ENCODE measurements at regions not wholly inside any gene's neighbourhood (a gene's known extent, or its start where the extent isn't known, plus 50 kb on each side); places are given as distances from the start of the nearest gene placed in this dataset.

DNA sequence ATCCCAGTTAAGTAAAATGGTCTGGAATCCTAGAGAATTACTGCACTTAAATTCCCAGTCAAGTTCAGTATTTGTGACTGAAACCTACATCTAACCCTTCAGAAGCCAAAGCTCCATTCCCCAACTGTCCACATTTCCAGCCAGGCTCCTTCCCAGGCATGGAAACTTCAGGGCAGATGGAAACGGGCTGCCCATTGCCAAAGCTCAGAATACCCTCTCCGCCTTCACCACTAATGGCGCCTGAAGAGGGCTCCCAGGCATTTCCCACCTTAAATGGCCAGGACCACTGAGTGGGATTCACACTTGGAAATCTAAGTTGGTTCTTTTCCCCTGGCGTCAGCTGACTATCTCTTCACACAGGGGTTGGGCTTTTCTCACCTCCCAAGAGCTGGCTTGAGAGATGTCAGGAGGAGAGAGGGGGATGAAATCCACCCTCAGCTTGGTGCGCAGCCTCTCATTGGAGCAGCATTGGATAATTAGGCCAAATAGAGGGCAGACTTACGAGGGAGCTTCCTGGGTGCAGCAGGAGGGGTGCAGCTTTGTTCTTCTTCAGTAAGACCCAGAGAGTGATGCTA lies 82.9 kb downstream of the ANKRD60 start:
- H3K4me3 ChIP-seq (ENCODE audit: low read length): no peak overlapping the region
- DNase-seq (ENCODE audit: low read depth): no peak
- TF ChIP-seq, protein P1, sequence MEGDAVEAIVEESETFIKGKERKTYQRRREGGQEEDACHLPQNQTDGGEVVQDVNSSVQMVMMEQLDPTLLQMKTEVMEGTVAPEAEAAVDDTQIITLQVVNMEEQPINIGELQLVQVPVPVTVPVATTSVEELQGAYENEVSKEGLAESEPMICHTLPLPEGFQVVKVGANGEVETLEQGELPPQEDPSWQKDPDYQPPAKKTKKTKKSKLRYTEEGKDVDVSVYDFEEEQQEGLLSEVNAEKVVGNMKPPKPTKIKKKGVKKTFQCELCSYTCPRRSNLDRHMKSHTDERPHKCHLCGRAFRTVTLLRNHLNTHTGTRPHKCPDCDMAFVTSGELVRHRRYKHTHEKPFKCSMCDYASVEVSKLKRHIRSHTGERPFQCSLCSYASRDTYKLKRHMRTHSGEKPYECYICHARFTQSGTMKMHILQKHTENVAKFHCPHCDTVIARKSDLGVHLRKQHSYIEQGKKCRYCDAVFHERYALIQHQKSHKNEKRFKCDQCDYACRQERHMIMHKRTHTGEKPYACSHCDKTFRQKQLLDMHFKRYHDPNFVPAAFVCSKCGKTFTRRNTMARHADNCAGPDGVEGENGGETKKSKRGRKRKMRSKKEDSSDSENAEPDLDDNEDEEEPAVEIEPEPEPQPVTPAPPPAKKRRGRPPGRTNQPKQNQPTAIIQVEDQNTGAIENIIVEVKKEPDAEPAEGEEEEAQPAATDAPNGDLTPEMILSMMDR (IDR thresholded peaks at IDR 0.05; ENCODE audit: insufficient read depth, low read depth, low read length, missing control alignments): no peak

DNA sequence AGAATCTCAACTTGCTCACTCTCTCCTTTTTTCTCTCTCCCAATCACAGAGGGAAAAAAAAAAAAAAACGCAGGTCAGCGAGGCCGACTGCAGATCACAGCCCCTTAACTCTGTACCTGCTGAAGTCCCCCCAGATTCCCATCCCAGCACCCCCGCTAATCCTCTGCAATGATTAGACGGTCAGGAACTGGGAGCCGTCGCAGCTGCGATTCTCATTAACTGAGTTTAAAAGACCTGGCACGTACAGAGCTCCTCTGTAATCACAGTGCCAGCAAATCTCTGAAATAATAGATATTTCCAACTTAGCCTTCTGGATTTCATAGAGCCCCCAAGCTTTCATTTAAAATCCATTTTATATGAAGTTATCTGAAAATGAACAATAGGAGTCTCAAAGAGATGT lies 84.4 kb downstream of the ANKRD60 start:
- DNase-seq (ENCODE audit: low read depth): no peak
- TF ChIP-seq, protein P1 (IDR thresholded peaks at IDR 0.05; ENCODE audit: insufficient read depth, low read depth, low read length, missing control alignments): no peak
- no peak overlapping the region for H3K4me3 ChIP-seq (ENCODE audit: low read length)

DNA sequence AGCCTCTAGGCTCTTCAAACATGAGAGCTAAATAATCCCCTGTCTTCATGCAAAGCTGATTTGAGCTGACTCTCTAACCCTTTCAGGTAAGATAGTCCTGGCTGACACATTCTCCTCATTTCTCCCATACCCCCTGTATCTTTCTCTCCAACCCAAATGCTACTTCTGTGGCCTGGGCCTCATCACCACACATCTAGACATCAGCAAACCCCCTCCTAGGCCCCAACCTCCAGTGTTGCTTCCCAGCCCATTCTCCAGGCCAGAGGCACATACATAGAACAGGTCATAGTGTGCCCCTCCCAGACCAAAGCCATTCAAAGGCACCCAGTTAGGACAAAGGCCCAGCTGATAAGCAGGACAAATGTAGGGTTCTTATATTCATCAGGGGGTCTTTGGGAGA lies 84.9 kb downstream of the ANKRD60 start:
- H3K4me3 ChIP-seq (ENCODE audit: low read length): no peak overlapping the region
- TF ChIP-seq, protein P1 (IDR thresholded peaks at IDR 0.05; ENCODE audit: insufficient read depth, low read depth, low read length, missing control alignments): no peak
- no peak for DNase-seq (ENCODE audit: low read depth)

DNA sequence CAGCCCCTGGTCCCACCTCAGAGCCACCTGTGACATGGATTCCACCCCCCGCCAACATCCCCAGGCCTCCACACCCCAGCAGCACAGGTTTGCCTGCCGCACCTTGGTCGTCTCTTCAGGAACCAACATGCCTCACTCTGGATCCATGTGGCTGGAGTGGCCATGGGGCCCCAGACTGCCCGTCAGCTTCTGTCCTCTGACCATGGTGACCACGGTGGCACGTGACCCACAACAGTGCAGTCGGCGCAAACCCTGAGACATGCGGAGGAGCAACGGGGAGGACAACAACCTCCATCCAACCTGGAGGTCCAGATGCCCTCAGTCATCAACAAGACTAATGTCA lies 85.6 kb downstream of the ANKRD60 start:
- TF ChIP-seq, protein P1 (IDR thresholded peaks at IDR 0.05; ENCODE audit: insufficient read depth, low read depth, low read length, missing control alignments): no peak
- H3K4me3 ChIP-seq (ENCODE audit: low read length): no peak overlapping the region
- no peak for DNase-seq (ENCODE audit: low read depth)

DNA sequence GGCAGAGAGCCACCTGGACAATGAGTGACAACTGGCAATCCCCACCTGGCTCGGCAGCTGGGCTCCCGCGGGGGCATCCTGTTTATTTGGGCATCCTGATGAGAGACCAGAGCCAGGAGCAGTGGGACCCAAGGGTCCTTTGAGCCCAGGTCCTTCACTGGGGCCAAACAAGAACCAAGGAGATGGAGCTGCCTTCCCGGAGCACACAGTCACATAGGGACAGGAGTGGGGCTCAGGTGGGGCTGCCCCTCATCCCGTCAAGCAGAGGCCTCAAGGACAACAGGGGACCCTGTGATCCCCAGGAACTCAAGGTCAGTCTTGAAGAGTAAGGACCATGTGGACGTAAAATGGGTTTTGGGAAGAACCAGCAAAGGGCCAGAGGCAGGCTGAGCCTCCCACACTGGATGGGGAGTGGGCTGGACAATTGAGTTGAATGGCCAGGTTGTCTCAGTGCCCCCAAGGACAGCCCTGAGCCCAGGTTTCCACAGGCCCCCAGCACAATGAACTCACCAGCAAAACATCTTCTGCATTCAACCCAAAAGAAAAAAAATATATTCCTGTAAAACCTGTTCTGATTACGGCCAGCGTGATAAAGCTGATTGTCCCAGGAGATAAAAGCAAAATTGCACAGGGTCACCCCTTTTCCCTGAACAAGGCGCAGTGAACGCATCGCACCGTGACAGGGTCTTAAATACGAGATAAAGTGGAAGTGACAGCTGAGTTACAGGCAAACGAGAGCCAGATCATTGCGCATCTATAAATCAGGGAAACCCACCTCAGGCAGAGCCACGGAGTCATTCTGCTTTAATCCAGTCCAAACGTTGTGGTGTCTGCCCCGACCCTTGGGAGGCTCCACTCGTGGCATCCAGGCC lies 86.2 kb downstream of the ANKRD60 start:
- no peak for DNase-seq (ENCODE audit: low read depth)
- TF ChIP-seq, protein P1 (IDR thresholded peaks at IDR 0.05; ENCODE audit: insufficient read depth, low read depth, low read length, missing control alignments): no peak

DNA sequence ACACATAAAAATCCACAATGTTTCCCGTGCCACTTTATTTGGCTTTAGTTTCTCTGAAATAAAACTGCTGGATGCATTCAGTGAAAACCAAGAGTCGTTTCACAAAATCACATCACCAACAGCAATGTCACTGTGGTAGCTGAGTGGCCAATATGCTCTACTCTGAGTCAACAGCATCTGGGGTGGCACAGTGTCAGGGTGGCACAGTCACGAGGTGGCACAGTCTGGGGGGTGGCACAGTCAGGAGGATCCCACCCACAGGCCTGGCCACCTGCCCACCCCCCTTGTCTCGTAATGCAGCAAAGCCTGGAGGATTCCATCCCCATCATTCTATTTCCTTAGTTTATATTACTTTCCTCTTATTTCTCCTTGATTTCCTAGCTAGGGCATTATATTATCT lies 87.0 kb downstream of the ANKRD60 start:
- TF ChIP-seq, protein P1 (IDR thresholded peaks at IDR 0.05; ENCODE audit: insufficient read depth, low read depth, low read length, missing control alignments): no peak
- H3K4me3 ChIP-seq (ENCODE audit: low read length): no peak overlapping the region

More for the DNA sequence above, 86.2 kb downstream of the ANKRD60 start:
- no peak overlapping the region for H3K4me3 ChIP-seq (ENCODE audit: low read length)

More for the DNA sequence above, 87.0 kb downstream of the ANKRD60 start:
- DNase-seq (ENCODE audit: low read depth): no peak
